ENCODE measurements at regions not wholly inside any gene's neighbourhood (a gene's known extent, or its start where the extent isn't known, plus 50 kb on each side); places are given as distances from the start of the nearest gene placed in this dataset.

DNA sequence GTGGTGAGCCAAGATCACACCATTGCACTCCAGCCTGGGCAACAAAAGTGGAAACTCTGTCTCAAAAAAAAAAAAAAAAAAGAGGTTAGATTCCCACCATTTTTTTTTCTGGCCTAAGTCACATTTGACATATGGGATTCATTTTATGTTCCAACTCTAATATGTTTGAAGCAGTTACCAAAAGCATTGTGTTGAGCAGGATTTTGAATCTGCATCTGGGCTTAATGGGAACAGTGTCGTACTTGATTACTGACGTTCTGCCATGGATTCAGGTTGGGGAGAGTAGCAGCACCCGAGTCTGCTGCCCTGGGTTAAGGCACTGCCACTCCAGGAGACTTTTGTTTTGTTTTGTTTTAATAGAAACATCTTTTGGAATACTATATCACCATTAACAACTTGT, 348.7 kb upstream of the TBL1XR1 start:
- DNase-seq = no peak

DNA sequence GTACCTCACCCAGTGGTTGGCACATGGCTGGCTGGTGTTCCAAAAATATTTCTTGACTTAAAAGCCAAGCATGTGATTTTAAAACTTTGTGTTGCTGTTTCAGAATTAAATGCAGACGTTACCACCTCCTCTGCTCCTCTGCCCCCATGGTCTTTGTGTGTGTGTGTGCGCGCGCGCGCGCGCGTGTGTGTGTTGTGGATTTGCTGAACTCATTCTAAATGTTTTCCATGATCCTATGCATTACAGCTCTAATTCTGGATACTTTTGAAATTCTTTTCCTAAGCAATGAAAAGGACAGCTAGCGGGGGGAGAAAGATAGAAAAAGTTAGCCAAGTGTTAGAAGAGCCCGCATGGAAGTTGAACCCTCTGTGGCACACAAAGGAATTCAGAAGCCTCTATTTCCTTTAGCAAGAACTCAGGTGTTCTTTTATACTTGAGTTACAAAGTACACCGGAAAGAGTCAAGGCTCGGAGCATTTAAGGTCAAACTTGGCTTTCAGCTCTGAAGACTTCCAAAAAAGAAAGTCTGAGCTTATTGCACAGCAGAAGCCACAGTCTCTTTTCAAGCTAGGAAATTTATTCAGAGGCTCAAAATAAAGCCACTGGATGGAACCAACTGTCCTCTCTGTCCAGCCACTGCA, 350.5 kb upstream of the TBL1XR1 start:
- DNase-seq = no peak

DNA sequence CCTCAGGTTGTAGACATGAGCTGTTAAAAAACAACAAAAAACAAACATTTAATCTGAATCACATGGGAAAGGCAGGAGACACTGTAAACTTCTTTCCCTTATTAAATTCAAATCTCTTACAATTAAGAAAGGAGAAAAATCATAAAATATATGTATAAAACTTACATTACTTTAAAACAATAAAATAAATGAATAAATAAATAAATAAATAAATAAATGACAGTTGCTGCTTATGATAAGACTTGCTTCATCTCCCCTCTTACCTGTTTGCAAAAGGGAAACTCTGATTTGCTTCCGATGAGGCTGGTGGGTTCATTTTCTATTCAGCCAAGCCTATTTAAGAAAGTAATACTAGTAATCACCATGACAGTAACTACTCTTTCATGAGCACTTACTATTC, 353.4 kb upstream of the TBL1XR1 start:
- no peak for DNase-seq

DNA sequence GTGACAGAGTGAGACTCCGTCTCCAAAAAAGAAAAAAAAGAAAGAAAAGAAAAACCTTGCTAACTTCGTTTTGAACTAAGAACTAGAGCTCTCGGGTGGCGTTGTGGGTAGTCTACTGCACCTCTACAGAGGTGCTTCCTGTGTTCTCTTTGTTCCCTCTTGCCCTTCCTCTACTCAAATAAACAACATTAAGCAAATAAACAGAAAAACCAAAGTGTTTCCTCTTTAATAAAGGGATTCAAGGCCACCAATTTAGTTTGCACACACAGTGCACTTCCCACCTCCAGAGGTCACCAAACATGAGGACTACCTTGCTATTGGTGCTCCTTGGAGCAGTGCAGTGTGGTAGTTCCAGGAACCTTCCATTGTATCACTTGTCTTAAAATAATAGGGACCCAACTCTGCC, 354.2 kb upstream of the TBL1XR1 start:
- no peak for DNase-seq

DNA sequence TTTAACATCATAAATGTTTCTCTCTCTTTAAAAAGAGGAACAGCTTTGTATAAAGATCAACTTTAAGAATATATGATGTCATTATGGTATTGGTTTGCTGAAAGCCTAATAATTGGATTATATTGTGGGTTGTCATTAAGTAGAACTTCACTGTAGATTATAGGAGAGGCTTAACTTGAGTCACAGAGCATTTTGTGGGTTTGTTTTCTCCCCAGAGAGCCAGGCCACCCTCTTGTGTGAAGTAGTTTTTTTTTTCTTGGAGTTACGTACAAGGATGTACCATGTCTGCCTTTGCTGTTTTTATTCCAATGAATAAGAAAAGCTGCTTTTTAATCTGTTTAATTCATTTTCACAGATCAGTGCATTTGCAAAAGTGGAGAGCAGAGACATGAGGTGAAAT, 354.8 kb upstream of the TBL1XR1 start:
- no peak for DNase-seq

DNA sequence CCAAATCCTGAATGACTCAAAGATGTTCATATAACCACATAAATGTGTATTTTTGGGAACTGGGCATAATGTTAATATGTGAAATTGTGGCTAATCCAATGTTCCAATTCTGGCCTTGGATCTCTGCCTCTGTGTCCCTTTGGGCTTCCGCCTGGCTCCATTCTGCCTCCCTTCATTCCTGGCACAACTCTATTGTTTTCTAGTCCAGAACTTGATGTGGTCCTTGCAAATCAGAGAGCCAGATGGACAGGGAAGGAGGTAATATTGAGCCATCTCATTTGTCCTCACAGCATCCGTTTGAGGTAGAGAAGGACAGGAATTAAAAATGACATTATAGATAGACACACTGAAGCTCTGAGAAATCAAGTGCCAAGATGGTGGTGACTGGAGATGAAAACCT, 355.7 kb upstream of the TBL1XR1 start:
- no peak for DNase-seq

DNA sequence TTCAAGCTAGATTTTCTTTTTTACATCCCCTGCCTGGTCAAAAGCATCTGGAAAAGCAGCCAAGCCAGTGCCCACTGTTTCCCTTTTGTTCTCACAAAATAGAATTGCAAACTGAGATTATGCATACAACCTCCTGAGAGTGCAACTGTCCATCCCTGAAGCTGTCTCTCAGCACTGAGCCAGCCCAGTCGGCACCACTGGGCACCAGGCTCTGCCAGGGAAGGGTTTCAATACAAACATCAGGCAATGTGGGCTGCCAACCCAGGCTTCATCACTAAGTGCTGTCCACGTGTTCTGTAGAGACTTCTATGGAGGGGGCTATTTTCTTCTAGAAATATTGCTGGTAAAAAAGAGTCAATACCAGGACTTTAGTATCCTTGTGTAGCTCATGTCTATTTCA, 356.3 kb upstream of the TBL1XR1 start:
- no peak for DNase-seq

DNA sequence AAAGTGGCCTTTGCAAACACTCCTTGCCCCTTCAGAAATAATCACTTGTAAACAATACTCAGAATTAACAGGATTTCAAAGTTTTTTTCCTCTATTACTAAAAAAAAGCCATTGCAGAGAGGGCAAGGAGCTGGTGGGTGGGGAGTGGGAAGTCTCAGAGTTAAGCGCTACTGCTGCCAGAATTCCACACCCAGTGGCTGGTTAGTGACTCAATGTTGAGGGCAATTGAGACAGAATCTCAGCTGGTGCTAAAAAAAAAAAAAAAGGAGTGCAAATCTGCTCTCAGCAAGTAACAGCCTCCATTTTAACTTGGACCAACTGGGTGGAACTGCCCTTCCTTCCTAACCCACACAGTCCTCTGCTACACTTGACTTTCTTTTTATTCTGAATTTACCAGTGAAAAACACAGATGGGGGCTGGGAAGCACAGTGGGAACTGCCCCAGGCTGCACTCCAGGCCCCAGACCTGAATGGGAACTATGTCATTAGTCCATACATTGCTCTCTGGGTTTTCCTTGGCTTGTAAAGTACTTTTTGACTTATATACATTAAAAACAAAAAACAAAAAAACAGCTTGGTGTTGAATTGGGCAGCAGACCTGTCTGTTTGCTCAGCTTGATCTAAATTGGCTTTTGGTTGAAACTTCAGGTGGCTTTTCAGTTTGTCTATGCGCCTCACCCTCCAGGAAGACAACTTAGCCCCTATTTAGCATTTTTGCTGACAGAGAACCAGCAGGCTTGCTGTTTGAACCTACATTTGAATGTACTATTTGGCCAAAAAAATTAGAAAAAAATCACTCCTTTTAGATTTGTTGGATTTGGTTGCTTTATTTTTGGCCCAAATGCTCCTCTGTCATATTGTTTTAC, 357.8 kb upstream of the TBL1XR1 start:
- peak; percentile 90 to 97 for DNase-seq

DNA sequence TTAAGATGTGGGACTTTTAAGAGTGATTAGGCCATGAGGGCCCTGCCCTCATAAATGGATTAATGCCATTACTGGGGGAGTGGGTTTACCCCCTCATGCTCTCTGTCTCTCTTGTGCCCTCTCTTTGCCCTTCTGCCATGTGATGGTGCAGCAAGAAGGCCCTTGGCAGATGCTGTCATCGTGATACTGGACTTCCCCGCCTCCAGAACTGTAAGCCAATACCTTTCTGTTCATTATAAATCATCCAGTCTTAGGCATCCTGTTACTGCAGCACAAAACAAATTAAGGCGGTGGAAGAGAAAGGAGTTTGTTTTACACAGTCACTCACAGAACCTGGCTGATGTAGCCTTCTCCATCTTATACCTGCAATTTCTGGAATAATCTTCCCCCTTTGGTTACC, 360.3 kb upstream of the TBL1XR1 start:
- DNase-seq = no peak

DNA sequence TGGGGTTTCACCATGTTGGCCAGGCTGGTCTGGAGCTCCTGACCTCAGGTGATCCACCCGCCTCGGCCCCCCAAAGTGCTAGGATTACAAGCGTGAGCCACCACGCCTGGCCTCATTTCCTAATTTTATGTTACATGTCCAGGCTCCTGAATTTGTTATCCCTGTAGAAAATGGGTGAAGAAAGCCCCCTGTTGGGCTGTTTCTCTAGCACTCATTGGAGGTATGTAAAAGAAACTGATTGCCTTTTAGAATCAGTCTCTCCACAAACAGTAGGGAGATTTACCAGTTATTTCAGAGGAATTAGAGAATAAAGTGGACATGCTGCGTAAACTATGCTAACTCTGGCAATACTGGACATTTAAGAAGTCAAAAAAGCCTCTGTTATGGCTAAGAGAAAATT, 364.1 kb upstream of the TBL1XR1 start:
- no peak for DNase-seq

DNA sequence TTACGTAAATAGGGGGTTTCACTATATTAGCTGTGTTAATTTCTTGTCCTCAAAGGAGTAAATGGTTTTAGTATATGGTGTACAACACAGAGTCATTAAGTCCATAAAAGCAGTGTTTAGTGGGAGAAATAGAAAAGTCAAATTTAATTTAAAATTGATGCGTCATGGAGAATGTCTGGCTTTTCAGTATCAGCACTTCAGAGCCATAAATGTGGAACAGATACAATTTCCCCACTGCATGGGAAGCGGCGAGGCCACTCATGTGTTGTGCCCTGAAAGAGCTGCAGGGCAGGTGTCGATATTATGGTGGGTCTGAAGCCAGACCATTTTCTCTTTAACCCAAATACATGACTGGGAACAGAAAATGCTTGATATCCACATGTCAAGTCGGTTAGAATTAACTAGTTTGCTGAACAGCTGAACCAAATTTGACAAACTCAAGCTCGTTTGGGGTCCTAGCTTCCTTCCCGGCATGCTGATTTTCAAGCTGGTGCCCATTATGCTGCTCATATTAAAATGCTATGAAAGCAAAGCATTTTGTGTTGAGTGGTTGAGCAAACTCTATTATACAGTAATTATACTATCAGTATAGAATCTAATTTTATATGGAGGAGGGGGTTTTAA, 364.6 kb upstream of the TBL1XR1 start:
- DNase-seq = no peak

DNA sequence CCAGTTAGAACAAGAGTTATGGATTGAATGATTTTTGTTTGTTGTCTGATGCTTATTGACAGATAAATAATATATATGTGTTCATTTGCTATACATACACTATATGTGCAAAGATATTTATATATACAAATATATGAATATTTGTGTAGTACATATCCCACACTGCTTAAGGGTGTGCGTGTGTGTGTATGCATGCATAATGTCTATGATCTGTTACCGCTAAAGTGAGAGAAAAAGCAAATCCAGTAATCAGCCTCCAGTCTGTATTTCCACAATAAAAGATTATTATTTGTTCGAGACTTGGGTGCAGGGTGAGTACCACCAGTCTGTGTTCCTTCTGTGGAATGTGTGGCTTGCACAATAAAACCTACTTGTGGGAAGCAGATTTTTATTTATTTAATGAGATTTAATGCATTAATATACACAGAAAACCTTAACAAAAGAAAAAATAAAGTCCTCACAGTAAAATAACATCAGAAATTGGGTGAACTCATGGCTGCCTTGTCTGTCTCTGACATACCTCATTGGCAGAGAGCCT, 366.0 kb upstream of the TBL1XR1 start:
- no peak for DNase-seq

DNA sequence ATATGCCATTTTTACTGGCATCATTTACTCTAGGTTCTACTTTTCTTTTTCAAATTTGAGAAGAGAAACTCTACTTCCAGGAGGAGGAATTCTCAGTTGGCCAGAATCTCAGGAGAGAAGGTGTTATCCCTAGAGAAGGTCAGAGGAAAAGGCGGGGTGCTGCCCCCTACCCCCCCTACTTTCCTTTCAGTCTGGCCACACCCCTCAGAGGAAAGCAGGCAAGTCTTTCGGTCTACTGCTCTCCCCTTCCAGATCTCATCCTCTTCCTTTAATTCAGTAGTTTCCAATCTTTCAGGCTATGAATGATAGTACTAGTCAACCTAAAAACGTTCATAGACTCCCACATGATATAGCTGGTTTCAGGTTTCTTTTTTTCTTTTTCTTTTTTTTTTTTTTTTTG, 366.5 kb upstream of the TBL1XR1 start:
- DNase-seq = no peak

DNA sequence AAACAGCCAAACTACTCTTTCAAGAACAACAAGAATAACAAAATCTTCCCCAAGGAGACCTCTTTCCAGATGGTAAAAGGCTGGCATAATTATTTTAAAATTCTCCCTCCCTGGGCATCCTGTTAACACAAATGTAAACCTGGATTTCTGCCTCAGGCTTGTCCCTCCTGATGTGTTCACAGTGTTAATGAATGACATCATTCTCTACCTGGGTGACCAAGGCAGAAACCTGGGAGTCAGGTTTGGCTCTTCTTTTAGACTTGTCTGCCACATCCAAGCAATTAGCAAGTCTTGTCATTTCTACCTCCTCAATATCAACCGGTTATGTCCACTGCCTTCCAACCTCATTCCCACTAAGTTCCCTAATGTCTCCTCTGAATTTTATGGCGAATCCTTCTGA, 368.7 kb upstream of the TBL1XR1 start:
- DNase-seq = no peak

DNA sequence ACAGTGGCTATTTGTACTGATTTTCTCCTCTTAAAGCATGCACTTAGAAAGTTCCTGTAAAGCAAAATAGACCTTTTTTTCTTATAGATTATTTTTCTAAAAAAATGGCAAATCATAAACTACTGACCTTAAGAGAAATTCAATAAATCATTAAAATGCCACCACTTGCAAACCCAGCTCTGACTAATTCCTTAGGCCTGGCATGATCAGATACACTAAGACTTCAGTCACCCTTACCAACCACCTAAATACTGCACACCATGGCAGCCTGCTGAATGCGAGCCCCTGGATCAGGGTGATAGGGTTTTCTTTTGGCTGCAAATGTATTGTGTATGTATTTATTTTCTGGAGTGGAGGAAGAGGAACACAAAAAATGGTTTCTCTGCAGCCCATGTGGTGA, 370.6 kb upstream of the TBL1XR1 start:
- DNase-seq = no peak

DNA sequence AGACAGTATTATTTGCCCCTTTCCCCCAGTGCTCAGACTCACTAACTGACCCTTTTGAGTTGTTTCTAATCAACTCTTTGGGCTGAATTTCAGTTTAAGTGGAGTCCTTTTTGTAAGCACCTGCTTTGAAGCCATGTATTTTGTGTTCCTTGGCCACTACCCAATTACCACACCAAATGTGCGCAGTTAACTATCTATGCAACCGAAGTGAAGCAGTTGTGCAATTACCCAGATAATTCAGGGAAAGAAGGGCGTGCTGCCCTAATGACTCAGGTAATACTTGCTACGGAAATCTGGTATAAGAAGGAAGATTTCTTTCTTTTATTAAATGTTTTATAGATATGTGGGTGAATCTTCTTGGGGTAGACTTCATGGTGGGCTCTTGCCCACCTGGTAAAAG, 371.9 kb upstream of the TBL1XR1 start:
- DNase-seq = no peak

DNA sequence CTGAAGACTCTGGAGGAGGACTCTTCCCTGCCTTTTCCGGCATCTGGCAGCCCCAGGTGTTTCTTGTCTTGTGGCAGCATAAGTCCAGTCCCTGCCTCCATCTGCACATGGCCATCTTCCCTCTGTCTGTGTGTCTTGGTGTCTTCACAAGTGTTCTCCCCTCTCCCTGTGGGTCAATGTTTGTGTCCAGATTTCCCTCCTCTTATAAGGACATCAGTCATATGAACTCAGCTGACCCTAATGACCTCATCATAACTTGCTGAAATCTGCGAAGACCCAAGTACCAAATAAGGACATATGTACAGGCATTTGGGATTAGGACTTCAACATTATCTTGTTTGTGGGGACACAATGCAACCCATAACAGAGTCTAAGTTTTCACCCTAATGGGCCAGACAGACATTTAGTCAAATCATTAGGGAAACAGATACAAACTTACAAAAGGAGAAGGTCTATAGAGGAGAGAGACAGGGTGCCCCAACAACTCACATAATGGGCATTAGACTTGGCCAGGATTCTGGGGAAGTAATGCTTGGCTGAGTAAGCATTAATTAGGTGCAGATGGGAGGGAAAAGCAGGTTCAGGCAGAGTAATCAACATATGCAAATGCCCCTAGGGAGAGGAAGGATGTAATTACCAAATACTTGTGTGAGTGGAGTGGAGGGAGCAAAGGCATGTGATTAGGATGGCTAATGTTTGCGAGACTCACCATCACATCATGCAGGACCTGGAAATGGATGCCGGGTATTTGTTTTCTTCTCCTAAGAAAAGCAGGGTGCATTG, 372.8 kb upstream of the TBL1XR1 start:
- peak; percentile 66 to 87 for DNase-seq

DNA sequence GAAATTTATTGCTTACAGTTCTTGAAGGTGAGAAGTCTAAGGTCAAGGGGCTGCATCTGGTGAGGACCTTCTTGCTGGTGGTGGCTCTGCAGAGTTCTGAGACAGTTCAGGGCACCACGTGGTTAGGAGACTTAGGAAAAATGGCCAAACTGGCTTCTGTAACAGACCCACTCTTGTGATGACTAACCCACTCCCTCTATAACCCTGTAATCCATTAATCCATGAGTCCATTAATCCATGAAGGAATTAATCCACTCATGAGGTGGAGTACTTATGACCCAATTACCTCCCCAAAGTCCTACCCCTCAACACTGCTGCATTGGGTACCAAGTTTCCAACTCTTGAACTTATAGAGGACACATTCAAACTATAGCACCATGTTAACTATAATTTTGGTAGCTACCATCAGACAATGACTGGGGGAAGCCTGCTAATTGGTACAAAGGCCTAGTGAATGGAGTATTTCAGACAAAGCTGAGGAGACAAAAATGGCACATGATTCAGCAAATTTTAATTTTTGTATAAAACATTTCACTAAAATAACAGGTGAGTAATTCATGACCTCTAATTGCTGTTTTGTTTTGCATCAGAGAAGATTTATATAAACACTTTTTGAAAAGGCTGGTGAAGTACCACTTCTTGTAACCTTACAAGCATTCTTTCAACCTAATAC, 374.1 kb upstream of the TBL1XR1 start:
- no peak for DNase-seq

DNA sequence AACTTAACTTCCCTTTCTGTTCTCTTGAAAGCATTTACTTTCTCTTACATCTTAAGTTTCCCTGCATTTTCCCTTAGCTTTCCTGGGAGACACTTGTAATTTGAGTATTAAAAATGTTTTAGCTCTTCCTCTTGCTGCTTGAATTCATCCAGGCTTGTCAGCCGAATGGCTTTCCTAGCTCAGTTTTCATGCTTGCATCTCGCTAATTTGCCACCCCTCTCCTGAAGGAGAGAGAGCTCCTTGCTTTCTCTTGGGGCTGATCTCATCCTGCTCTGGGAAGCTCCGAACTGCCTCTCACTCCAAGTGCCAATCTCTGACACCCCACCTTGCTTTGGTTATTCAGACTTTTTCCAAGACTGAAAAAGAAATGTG, 374.6 kb upstream of the TBL1XR1 start:
- no peak for DNase-seq

DNA sequence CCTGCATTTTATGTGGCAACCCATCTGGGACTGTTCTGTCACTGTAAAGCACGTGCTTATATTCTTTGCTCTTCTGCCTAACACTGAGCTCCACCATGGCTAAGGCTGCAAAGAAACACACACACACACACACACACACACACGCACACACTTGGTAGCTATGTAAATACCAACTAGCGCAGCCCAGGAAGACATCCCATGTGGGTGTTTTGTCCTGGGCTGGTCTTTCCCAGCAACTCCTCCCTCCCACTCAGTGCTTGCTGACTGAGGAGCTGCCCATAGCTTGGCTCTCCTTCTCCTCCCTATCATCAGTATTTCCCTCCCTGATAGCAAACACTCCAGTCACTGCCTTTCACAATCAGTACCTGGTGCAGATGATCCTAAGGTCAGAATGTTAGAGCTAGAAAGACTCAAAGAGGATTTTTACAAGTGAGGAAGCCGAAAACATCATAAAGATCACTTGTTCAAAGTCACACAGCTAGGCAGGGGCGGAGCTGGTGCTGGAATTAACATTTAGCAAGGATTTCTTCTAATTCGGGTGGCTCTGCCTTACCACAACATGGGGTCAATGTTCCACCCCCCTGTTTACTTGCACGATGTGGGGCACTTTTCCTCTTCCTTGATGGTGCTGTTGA, 377.1 kb upstream of the TBL1XR1 start:
- DNase-seq = peak; percentile 74 to 90

DNA sequence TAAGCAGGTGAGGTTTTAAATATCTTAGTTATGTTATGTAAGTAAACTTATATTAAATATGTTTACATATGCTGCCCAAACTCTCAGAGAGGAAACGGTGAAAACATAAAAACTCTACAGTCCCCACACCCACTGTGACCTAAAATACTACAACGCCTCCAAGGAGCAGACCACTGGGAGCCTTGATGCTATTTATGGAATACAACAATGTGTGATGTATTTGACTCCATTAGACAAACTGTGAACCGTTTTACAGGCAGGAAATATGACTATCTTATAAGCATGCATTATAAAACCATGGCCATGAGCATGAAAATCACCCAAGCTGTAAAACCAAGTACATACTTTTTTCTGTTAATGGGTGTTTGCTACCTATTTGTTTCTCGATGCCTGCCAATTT, 379.5 kb upstream of the TBL1XR1 start:
- DNase-seq = no peak

DNA sequence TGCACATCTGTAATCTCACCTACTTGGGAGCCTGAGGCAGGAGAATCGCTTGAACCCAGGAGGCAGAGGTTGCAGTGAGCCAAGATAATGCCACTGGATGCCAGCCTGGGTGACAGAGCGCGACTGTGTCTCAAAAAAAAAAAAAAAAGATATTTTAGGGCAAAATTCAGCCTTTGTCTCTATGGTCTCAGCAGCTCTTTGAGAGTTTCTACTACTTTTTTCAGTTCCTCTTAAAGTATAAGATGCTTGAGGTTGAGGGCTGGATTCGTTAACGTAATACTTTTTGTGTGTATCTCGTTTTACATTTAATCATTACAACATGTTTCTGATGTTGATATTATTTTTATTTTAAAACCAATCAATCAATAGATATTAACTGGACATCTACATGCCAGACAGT, 381.2 kb upstream of the TBL1XR1 start:
- DNase-seq = no peak
